ENCODE measurements at regions not wholly inside any gene's neighbourhood (a gene's known extent, or its start where the extent isn't known, plus 50 kb on each side); places are given as distances from the start of the nearest gene placed in this dataset.
A peak's percentile ranks its signal among the peaks of the same experiment; 100 is the strongest.

- ChIA-PET POLR2A (no interaction called here), CTCF (no interaction called here)
- H3K36me3 ChIP-seq (ENCODE audit: control insufficient read depth in 2 of 2, insufficient read depth in 1 of 2, low read length in 2 of 2): no peaks in the 10 kb centered on the region
- H3K4me3 ChIP-seq (ENCODE audit: low read depth, low read length): no peak overlapping the region
- TF ChIP-seq ZNF639 (tag by site-specific recombination; IDR thresholded peaks at IDR 0.05) (no peak), ZSCAN4 (tag by site-specific recombination; IDR thresholded peaks at IDR 0.05) (no peak), ZNF843 (tag by site-specific recombination; IDR thresholded peaks at IDR 0.05) (no peak), ZNF510 (tag by site-specific recombination; IDR thresholded peaks at IDR 0.05; ENCODE audit: insufficient replicate concordance) (no peak), TCF7L2 (IDR thresholded peaks at IDR 0.05; ENCODE audit: borderline replicate concordance, low read depth, low read length) (0 out of 2 replicates have a peak, but pooled peaks have one; percentile 29), MZF1 (tag by site-specific recombination; IDR thresholded peaks at IDR 0.05; ENCODE audit: borderline replicate concordance) (no peak), ZNF341 (tag by site-specific recombination; IDR thresholded peaks at IDR 0.05; ENCODE audit: low read depth) (no peak), REPIN1 (tag by site-specific recombination; IDR thresholded peaks at IDR 0.05; ENCODE audit: low read depth) (no peak)
- no peak overlapping the region for H3K27ac ChIP-seq (ENCODE audit: extremely low read depth, low read depth, low read length)
- H3K9me3 ChIP-seq (ENCODE audit: control insufficient read depth, insufficient read depth, low read depth, low read length): no peaks in the 10 kb centered on the region
- no peaks in the 10 kb centered on the region for H3K4me1 ChIP-seq (ENCODE audit: control insufficient read depth, insufficient read depth, low read length)
Observed at GRCh38 chr2:17249249-17249648, 269.0 kb downstream of the RAD51AP2 start.

DNA sequence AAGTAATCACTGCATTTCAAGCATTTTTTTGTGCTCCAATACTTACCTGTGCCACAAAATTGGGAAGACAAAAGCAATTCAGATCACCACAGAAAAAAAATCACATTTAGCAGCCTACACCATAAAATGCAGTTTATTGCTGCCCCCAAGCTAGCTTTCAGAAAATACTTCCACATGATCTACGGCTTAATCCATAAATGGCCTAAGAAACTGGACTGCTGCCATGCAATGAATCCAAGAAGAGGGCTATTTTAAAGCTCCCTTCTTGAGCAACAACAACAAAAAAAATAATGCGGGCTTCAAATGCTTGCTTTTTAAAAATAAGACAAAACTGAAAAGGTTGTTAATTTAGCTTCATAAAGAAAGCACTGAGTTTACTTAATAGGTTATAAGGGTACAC is 272.3 kb downstream of the RAD51AP2 start:
- no peak overlapping the region for H3K27ac ChIP-seq (ENCODE audit: extremely low read depth, low read depth, low read length)
- POLR2A ChIA-PET: no interaction called here
- H3K9me3 ChIP-seq (ENCODE audit: control insufficient read depth, insufficient read depth, low read depth, low read length): no peaks in the 10 kb centered on the region
- no peak for TF ChIP-seq ZNF280D (tag by site-specific recombination; IDR thresholded peaks at IDR 0.05)
- no peak overlapping the region for H3K4me3 ChIP-seq (ENCODE audit: low read depth, low read length)
- CTCF ChIA-PET: interaction anchor here (1.2 kb wide), 1 partner anchor 64 kb away, joined by 3 read pairs; no protein-coding TSS in a partner anchor
- H3K36me3 ChIP-seq (ENCODE audit: control insufficient read depth in 2 of 2, insufficient read depth in 1 of 2, low read length in 2 of 2): no peaks in the 10 kb centered on the region
- H3K4me1 ChIP-seq (ENCODE audit: control insufficient read depth, insufficient read depth, low read length): no peaks in the 10 kb centered on the region

- Histone ChIP-seq H3K4me3 (ENCODE audit: low read depth, low read length) (no peak overlapping the region), H3K4me1 (ENCODE audit: control insufficient read depth, insufficient read depth, low read length) (no peaks in the 10 kb centered on the region), H3K27ac (ENCODE audit: extremely low read depth, low read depth, low read length) (no peak overlapping the region), H3K9me3 (ENCODE audit: control insufficient read depth, insufficient read depth, low read depth, low read length) (no peaks in the 10 kb centered on the region), H3K36me3 (ENCODE audit: control insufficient read depth in 2 of 2, insufficient read depth in 1 of 2, low read length in 2 of 2) (no peaks in the 10 kb centered on the region)
- ChIA-PET CTCF (no interaction called here), POLR2A (no interaction called here)
- TF ChIP-seq ZIC2 (tag by site-specific recombination; IDR thresholded peaks at IDR 0.05): no peak
- TF ChIP-seq, protein P1, sequence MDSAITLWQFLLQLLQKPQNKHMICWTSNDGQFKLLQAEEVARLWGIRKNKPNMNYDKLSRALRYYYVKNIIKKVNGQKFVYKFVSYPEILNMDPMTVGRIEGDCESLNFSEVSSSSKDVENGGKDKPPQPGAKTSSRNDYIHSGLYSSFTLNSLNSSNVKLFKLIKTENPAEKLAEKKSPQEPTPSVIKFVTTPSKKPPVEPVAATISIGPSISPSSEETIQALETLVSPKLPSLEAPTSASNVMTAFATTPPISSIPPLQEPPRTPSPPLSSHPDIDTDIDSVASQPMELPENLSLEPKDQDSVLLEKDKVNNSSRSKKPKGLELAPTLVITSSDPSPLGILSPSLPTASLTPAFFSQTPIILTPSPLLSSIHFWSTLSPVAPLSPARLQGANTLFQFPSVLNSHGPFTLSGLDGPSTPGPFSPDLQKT (IDR thresholded peaks at IDR 0.05; ENCODE audit: borderline replicate concordance, low read depth, low read length): no peak
- TF ChIP-seq, protein P2, sequence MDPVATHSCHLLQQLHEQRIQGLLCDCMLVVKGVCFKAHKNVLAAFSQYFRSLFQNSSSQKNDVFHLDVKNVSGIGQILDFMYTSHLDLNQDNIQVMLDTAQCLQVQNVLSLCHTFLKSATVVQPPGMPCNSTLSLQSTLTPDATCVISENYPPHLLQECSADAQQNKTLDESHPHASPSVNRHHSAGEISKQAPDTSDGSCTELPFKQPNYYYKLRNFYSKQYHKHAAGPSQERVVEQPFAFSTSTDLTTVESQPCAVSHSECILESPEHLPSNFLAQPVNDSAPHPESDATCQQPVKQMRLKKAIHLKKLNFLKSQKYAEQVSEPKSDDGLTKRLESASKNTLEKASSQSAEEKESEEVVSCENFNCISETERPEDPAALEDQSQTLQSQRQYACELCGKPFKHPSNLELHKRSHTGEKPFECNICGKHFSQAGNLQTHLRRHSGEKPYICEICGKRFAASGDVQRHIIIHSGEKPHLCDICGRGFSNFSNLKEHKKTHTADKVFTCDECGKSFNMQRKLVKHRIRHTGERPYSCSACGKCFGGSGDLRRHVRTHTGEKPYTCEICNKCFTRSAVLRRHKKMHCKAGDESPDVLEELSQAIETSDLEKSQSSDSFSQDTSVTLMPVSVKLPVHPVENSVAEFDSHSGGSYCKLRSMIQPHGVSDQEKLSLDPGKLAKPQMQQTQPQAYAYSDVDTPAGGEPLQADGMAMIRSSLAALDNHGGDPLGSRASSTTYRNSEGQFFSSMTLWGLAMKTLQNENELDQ (tag by site-specific recombination; IDR thresholded peaks at IDR 0.05; ENCODE audit: low read depth): no peak
- TF ChIP-seq ZNF626 (tag by site-specific recombination; IDR thresholded peaks at IDR 0.05): no peak
- TF ChIP-seq PRDM4 (tag by site-specific recombination; IDR thresholded peaks at IDR 0.05): no peak
- TF ChIP-seq ZSCAN5A (tag by site-specific recombination; IDR thresholded peaks at IDR 0.05): no peak
- no peak for TF ChIP-seq SCRT1 (tag by site-specific recombination; IDR thresholded peaks at IDR 0.05; ENCODE audit: borderline replicate concordance)
Observed at GRCh38 chr2:17242813-17243485, 275.3 kb downstream of the RAD51AP2 start.
